Choroid plexus epithelial cell (primary cell): ENCODE measurements at regions not wholly inside any gene's neighbourhood (a gene's known extent, or its start where the extent isn't known, plus 50 kb on each side); places are given as distances from the start of the nearest gene placed in this dataset.
A peak's percentile ranks its signal among the peaks of the same experiment; 100 is the strongest.

Source experiments
- DNase-seq: peaks from one replicate; pipeline ENCODE4 v3.0.0-alpha.2; 2010; ENCODE audit warnings: low read depth
- H3K4me3 ChIP-seq: 2 replicates; pipeline ENCODE4 v1.5.1; 2011; ENCODE audit warnings: low read depth, mild to moderate bottlenecking, control low read depth, low read length, moderate library complexity
- CTCF ChIP-seq: conservative IDR thresholded peaks from 2 replicates; pipeline ENCODE4 v1.5.1; 2011; ENCODE audit warnings: low read depth, mild to moderate bottlenecking, control low read depth, inconsistent platforms, low read length, moderate library complexity

GRCh38 chr5:66234241-66234640 is 90.1 kb downstream of the SREK1 start:
- DNase-seq: no peak
- no peak for TF ChIP-seq CTCF
- H3K4me3 ChIP-seq: no peak overlapping the region

- TF ChIP-seq CTCF: no peak
- no peak for DNase-seq
- no peak overlapping the region for H3K4me3 ChIP-seq
These were observed 94.3 kb downstream of the SREK1 start for GRCh38 chr5:66238435-66238834.

GRCh38 chr5:66239034-66239433 is 94.9 kb downstream of the SREK1 start:
- peak; percentile 32 for TF ChIP-seq CTCF
- peak; percentile 13 for DNase-seq
- no peak overlapping the region for H3K4me3 ChIP-seq

- no peak overlapping the region for H3K4me3 ChIP-seq
- no peak for TF ChIP-seq CTCF
These were observed 97.2 kb downstream of the SREK1 start for GRCh38 chr5:66241136-66241825.

GRCh38 chr5:66242050-66242715 is 98.1 kb downstream of the SREK1 start:
- TF ChIP-seq CTCF: no peak
- no peak for DNase-seq
- H3K4me3 ChIP-seq: no peak overlapping the region

More at GRCh38 chr5:66241136-66241825, 97.2 kb downstream of the SREK1 start:
- no peak for DNase-seq

- peak; percentile 53 for DNase-seq
- no peak for TF ChIP-seq CTCF
- H3K4me3 ChIP-seq: no peak overlapping the region
These were observed 102.5 kb downstream of the SREK1 start for GRCh38 chr5:66246608-66247007.
